PC-3 (cell line): ENCODE measurements at regions not wholly inside any gene's neighbourhood (a gene's known extent, or its start where the extent isn't known, plus 50 kb on each side); places are given as distances from the start of the nearest gene placed in this dataset.

Experiments
- ATAC-seq: fragments of 200-7000 bp; cut with Tn5 transposase; 2 replicates; pipeline ENCODE4 v1.9.1; 2020; ENCODE audit warnings: mild to moderate bottlenecking, moderate library complexity
- BruUV-seq: library from RNA; stranded (reverse); fragments of 400-500 nt; replicated peaks from 2 replicates; lab custom pipeline; 2021; lab: Mats Ljungman, UMichigan
- CTCF ChIA-PET: fragments of 300-600 bp; sonication (Branson Sonifier 250); formaldehyde crosslinking; loops from one replicate; lab custom pipeline; 2022; ENCODE audit warnings: antibody characterized with exemption; lab: Charles Lee
- POLR2A ChIA-PET: fragments of 300-600 bp; sonication (Branson Sonifier 250); formaldehyde crosslinking; loops from one replicate; lab custom pipeline; 2022; ENCODE audit warnings: antibody characterized with exemption; ENCODE audit not compliant: unreplicated experiment; lab: Charles Lee
- DNase-seq: peaks from one replicate; pipeline ENCODE4 v3.0.0-alpha.2; 2015
- H2AFZ ChIP-seq: fragments of 300-600 bp; sonication (generic); 2 replicates; pipeline ENCODE4 v1.6.0; 2016; ENCODE audit warnings: antibody characterized with exemption, low read length
- H3F3A ChIP-seq: fragments of 300-600 bp; sonication (generic); one replicate; pipeline ENCODE4 v1.6.0; 2017; ENCODE audit warnings: antibody characterized with exemption, low read length, control low read depth, mild to moderate bottlenecking; ENCODE audit not compliant: unreplicated experiment
- H3K27ac ChIP-seq: fragments of 300-600 bp; sonication (generic); 2 replicates; pipeline ENCODE4 v1.5.1; 2016; ENCODE audit warnings: mild to moderate bottlenecking, low read length
- H3K27me3 ChIP-seq: fragments of 300-600 bp; sonication (generic); 2 replicates; pipeline ENCODE4 v1.6.1; 2016; ENCODE audit warnings: low read length, mixed read lengths
- H3K36me3 ChIP-seq: fragments of 300-600 bp; sonication (generic); 2 replicates; pipeline ENCODE4 v1.6.1; 2016; ENCODE audit warnings: low read depth, mixed run types, low read length, mixed read lengths
- H3K4me1 ChIP-seq: fragments of 300-600 bp; sonication (generic); 2 replicates; pipeline ENCODE4 v1.5.1; 2016; ENCODE audit warnings: low read length; ENCODE audit not compliant: insufficient read depth
- H3K4me2 ChIP-seq: fragments of 300-600 bp; sonication (generic); 2 replicates; pipeline ENCODE4 v1.6.0; 2016; ENCODE audit warnings: low read length
- H3K4me3 ChIP-seq: fragments of 300-600 bp; sonication (generic); 2 replicates; pipeline ENCODE4 v1.5.1; 2016; ENCODE audit warnings: mild to moderate bottlenecking, low read length, mixed read lengths
- H3K79me2 ChIP-seq: fragments of 300-600 bp; sonication (generic); 2 replicates; pipeline ENCODE4 v1.6.1; 2017; ENCODE audit warnings: low read length, mixed read lengths
- H3K9ac ChIP-seq: fragments of 300-600 bp; sonication (generic); 2 replicates; pipeline ENCODE4 v1.6.0; 2016; ENCODE audit warnings: mild to moderate bottlenecking, low read length
- H3K9me2 ChIP-seq: fragments of 300-600 bp; sonication (generic); replicated peaks from 2 replicates; pipeline ENCODE4 v1.6.1; 2016; ENCODE audit warnings: mixed run types, low read length, mixed read lengths
- H3K9me3 ChIP-seq: fragments of 300-600 bp; sonication (generic); 2 replicates; pipeline ENCODE4 v1.6.1; 2016; ENCODE audit warnings: low read length, mixed read lengths
- H4K20me1 ChIP-seq: fragments of 300-600 bp; sonication (generic); 2 replicates; pipeline ENCODE4 v1.6.1; 2016; ENCODE audit warnings: low read length, mixed read lengths
- CTCF ChIP-seq: fragments of 300-600 bp; sonication (generic); conservative IDR thresholded peaks from 2 replicates; pipeline ENCODE4 v1.5.1; 2017; ENCODE audit warnings: antibody characterized with exemption, low read depth, mild to moderate bottlenecking, low read length
- EZH2 ChIP-seq: fragments of 300-600 bp; sonication (generic); IDR thresholded peaks from one replicate; pipeline ENCODE4 v1.6.1; 2017; ENCODE audit warnings: antibody characterized with exemption, mild to moderate bottlenecking, low read length; ENCODE audit not compliant: unreplicated experiment
- EZH2phosphoT487 ChIP-seq: fragments of 300-600 bp; sonication (generic); IDR thresholded peaks from 2 replicates; pipeline ENCODE4 v1.6.1; 2018; ENCODE audit warnings: mild to moderate bottlenecking, antibody characterized with exemption, low read length, borderline replicate concordance
- intact Hi-C: fragments of 100-400 bp; cut with micrococcal nuclease; formaldehyde crosslinking; loops from 2 replicates; pipeline ENCODE4 v1.9.0; 2023

GRCh38 chr11:109798521-109798920, 294.7 kb upstream of the ZC3H12C start:
- CTCF ChIA-PET: no interaction called here
- no TSS peak for BruUV-seq
- intact Hi-C loops: no loop called here

GRCh38 chr11:109799604-109800003, 293.6 kb upstream of the ZC3H12C start:
- no peak for TF ChIP-seq EZH2phosphoT487
- Histone ChIP-seq H3K9me3 (no peaks in the 10 kb centered on the region), H3K4me2 (no peak overlapping the region), H2AFZ (no peak overlapping the region), H3K36me3 (no peaks in the 10 kb centered on the region), H3K9me2 (no peaks in the 10 kb centered on the region), H3K4me3 (no peak overlapping the region), H3K27me3 (peaks cover 18% of the 10 kb centered on the region), H3K9ac (no peak overlapping the region), H4K20me1 (no peaks in the 10 kb centered on the region), H3F3A (no peaks in the 10 kb centered on the region), H3K4me1 (no peaks in the 10 kb centered on the region), H3K79me2 (no peaks in the 10 kb centered on the region), H3K27ac (no peak overlapping the region)
- ChIA-PET POLR2A (no interaction called here), CTCF (no interaction called here)
- intact Hi-C loops: no loop called here
- BruUV-seq: no TSS peak
- DNase-seq: no peak
- ATAC-seq: no peak

More at GRCh38 chr11:109798521-109798920, 294.7 kb upstream of the ZC3H12C start:
- Histone ChIP-seq H3K36me3 (no peaks in the 10 kb centered on the region), H3K9me2 (no peaks in the 10 kb centered on the region), H3K4me3 (no peak overlapping the region), H3F3A (no peaks in the 10 kb centered on the region), H3K9me3 (no peaks in the 10 kb centered on the region), H3K4me2 (no peak overlapping the region), H4K20me1 (no peaks in the 10 kb centered on the region), H3K79me2 (no peaks in the 10 kb centered on the region), H3K4me1 (no peaks in the 10 kb centered on the region), H3K9ac (no peak overlapping the region), H3K27me3 (peaks cover 19% of the 10 kb centered on the region), H2AFZ (no peak overlapping the region), H3K27ac (no peak overlapping the region)
- POLR2A ChIA-PET: no interaction called here
- TF ChIP-seq CTCF: no peak; the same call in 1 of the 2 replicates
- no peak for TF ChIP-seq EZH2
- no peak for TF ChIP-seq EZH2phosphoT487
- ATAC-seq (no peak), DNase-seq (no peak)

GRCh38 chr11:109804911-109805310, 288.3 kb upstream of the ZC3H12C start:
- Histone ChIP-seq H3K79me2 (no peaks in the 10 kb centered on the region), H3K4me1 (no peaks in the 10 kb centered on the region), H3F3A (no peaks in the 10 kb centered on the region), H2AFZ (no peak overlapping the region), H3K9ac (no peak overlapping the region), H3K27me3 (peaks cover 14% of the 10 kb centered on the region), H3K36me3 (no peaks in the 10 kb centered on the region), H3K9me2 (no peaks in the 10 kb centered on the region), H3K9me3 (no peaks in the 10 kb centered on the region), H3K4me2 (no peak overlapping the region), H3K27ac (no peak overlapping the region), H3K4me3 (no peak overlapping the region), H4K20me1 (no peaks in the 10 kb centered on the region)
- TF ChIP-seq EZH2phosphoT487: no peak
- TF ChIP-seq CTCF: no peak
- TF ChIP-seq EZH2: no peak
- intact Hi-C loops: no loop called here
- ATAC-seq (no peak), DNase-seq (no peak)
- ChIA-PET POLR2A (no interaction called here), CTCF (no interaction called here)
- no TSS peak for BruUV-seq
